Panc1 (cell line): ENCODE measurements at regions not wholly inside any gene's neighbourhood (a gene's known extent, or its start where the extent isn't known, plus 50 kb on each side); places are given as distances from the start of the nearest gene placed in this dataset.

Source experiments
- REST ChIP-seq, 2 experiments: IDR thresholded peaks; 2 replicates each; pipeline ENCODE4 v1.6.1; 2011 to 2012; ENCODE audit warnings: low read depth in 2 of 2, control low read depth in 1 of 2, low read length in 1 of 2, mild to moderate bottlenecking in 1 of 2, moderate library complexity in 1 of 2; ENCODE audit not compliant: insufficient read depth in 1 of 2
- SIN3A ChIP-seq: IDR thresholded peaks from 2 replicates; pipeline ENCODE4 v1.6.1; 2012; ENCODE audit warnings: low read depth, mild to moderate bottlenecking, low read length, moderate library complexity, borderline replicate concordance; ENCODE audit not compliant: insufficient read depth
- TCF7L2 ChIP-seq: IDR thresholded peaks from 2 replicates; pipeline ENCODE4 v1.6.1; 2011; ENCODE audit warnings: mild to moderate bottlenecking, low read depth, low read length, inconsistent platforms
- TF ChIP-seq, protein P1 (sequence below): fragments of 450-650 bp; IDR thresholded peaks from 2 replicates; pipeline ENCODE4 v1.5.1; 2017; ENCODE audit warnings: mild to moderate bottlenecking

DNA sequence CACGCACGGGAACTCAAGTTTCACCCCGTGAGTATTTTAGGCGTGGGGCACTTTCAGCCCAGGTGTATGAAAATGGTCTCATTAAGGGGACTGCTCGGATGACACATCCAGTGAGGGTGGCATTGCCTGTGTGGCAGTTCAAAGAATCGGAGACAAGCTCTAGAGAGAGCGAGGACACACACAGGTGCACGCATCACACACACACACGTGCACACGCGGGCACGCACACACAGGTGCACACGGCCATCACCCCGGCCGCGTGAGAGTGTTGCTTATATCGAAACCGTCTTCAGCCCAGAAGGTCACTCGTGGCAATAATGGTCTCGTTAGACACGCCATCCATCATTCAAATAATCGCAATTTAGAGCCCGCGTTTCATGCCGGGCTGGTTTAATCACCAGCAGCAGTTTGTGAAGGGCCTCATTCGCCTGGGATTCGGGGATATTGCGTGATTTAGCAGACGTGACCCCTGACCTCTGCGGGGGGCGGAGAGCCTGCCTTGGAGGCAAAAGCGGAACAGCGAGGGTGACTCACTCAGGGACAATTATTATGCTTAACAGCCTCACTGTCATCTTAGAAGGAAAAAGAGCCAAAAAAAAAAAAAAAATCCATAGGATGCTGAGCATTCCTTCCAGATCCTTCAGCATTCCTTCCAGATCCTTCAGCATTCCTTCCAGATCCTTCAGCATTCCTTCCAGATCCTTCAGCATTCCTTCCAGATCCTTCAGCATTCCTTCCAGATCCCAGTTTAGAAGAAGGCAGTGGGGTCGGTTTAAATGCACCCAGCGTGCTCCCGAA, 89.4 kb upstream of the PPP2R3B start:
- TF ChIP-seq, protein P1, sequence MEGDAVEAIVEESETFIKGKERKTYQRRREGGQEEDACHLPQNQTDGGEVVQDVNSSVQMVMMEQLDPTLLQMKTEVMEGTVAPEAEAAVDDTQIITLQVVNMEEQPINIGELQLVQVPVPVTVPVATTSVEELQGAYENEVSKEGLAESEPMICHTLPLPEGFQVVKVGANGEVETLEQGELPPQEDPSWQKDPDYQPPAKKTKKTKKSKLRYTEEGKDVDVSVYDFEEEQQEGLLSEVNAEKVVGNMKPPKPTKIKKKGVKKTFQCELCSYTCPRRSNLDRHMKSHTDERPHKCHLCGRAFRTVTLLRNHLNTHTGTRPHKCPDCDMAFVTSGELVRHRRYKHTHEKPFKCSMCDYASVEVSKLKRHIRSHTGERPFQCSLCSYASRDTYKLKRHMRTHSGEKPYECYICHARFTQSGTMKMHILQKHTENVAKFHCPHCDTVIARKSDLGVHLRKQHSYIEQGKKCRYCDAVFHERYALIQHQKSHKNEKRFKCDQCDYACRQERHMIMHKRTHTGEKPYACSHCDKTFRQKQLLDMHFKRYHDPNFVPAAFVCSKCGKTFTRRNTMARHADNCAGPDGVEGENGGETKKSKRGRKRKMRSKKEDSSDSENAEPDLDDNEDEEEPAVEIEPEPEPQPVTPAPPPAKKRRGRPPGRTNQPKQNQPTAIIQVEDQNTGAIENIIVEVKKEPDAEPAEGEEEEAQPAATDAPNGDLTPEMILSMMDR, result no peak
- TF ChIP-seq SIN3A (no peak), REST (IDR thresholded peaks at IDR 0.05; ENCODE audit: insufficient read depth in 1 of 2, low read depth in 2 of 2, low read length in 1 of 2) (no peak), TCF7L2 (no peak)
